Neural progenitor cell (in vitro differentiated cells): ENCODE measurements at regions not wholly inside any gene's neighbourhood (a gene's known extent, or its start where the extent isn't known, plus 50 kb on each side); places are given as distances from the start of the nearest gene placed in this dataset.
"Not testable (repeated sequence)": the region's sequence is repeated elsewhere in the genome, so short reads cannot be mapped to it uniquely, and the experiment has no call there.

Experiments
- CTCF ChIP-seq: fragments of 200-600 bp; sonication (generic); IDR thresholded peaks from 2 replicates; pipeline ENCODE4 v1.5.1; 2017; ENCODE audit warnings: antibody characterized with exemption, mild to moderate bottlenecking
- EZH2 ChIP-seq: fragments of 200-600 bp; sonication (generic); IDR thresholded peaks from 2 replicates; pipeline ENCODE4 v1.6.1; 2017; ENCODE audit warnings: antibody characterized with exemption, mild to moderate bottlenecking, moderate library complexity

GRCh38 chr2:131654107-131654506 is 126.4 kb downstream of the CCDC74A start:
- TF ChIP-seq CTCF, EZH2: not testable (repeated sequence)
